CD4-positive, alpha-beta T cell (primary cell): ENCODE measurements at regions not wholly inside any gene's neighbourhood (a gene's known extent, or its start where the extent isn't known, plus 50 kb on each side); places are given as distances from the start of the nearest gene placed in this dataset.

Experiments
- ATAC-seq: fragments of 200-7000 bp; cut with Tn5 transposase; one replicate; pipeline ENCODE4 v1.10.0; 2022; ENCODE audit warnings: mild to moderate bottlenecking; ENCODE audit not compliant: poor library complexity
- CTCF ChIA-PET: fragments of 350-600 bp; sonication (Branson Sonifier 250); formaldehyde crosslinking; loops from one replicate; lab custom pipeline; 2021; ENCODE audit warnings: antibody characterized with exemption, inconsistent platforms; lab: Charles Lee
- POLR2A ChIA-PET: fragments of 350-600 bp; sonication (Branson Sonifier 250); formaldehyde crosslinking; loops from one replicate; lab custom pipeline; 2021; ENCODE audit warnings: antibody characterized with exemption, inconsistent platforms; lab: Charles Lee
- DNase-seq, 14 experiments: peaks; one replicate each; pipeline ENCODE4 v3.0.0-alpha.2; 2013 to 2020; ENCODE audit warnings: mixed read lengths in 2 of 14
- H3K27ac ChIP-seq, 2 donors: one replicate each; pipeline versions ENCODE4 v1.5.1 to v1.7.0; 2013; ENCODE audit warnings: low read length in 2 of 2, low read depth in 1 of 2, mild to moderate bottlenecking in 1 of 2
- H3K27me3 ChIP-seq, 2 experiments: 1 replicate in 1 of 2; 2 replicates in 1 of 2; pipeline versions ENCODE4 v1.6.1 to v1.7.0; 2013; ENCODE audit warnings: low read length in 2 of 2, control low read depth in 1 of 2, mild to moderate bottlenecking in 1 of 2, moderate library complexity in 1 of 2; ENCODE audit not compliant: insufficient read depth in 2 of 2, control insufficient read depth in 1 of 2
- H3K36me3 ChIP-seq: one replicate; pipeline ENCODE4 v1.6.1; 2013; ENCODE audit warnings: low read length, control low read depth; ENCODE audit not compliant: insufficient read depth
- H3K4me1 ChIP-seq: one replicate; pipeline ENCODE4 v1.6.1; 2013; ENCODE audit warnings: low read length, control low read depth; ENCODE audit not compliant: insufficient read depth
- H3K4me3 ChIP-seq: one replicate; pipeline ENCODE4 v1.5.1; 2013; ENCODE audit warnings: mild to moderate bottlenecking, low read length, moderate library complexity
- H3K9me3 ChIP-seq, 2 experiments: 1 replicate in 1 of 2; 2 replicates in 1 of 2; pipeline versions ENCODE4 v1.6.1 to v1.7.0; 2013; ENCODE audit warnings: low read length in 2 of 2, mild to moderate bottlenecking in 2 of 2, control low read depth in 1 of 2, moderate library complexity in 1 of 2; ENCODE audit not compliant: control insufficient read depth in 1 of 2, insufficient read depth in 1 of 2
- H3K27ac Mint-ChIP-seq: one replicate; pipeline ENCODE4 v1.8.0; 2020; ENCODE audit warnings: mixed read lengths
- H3K27me3 Mint-ChIP-seq: one replicate; pipeline ENCODE4 v1.8.0; 2021; ENCODE audit warnings: mixed read lengths
- H3K36me3 Mint-ChIP-seq: one replicate; pipeline ENCODE4 v1.8.0; 2021; ENCODE audit warnings: low read depth, mixed read lengths
- H3K4me1 Mint-ChIP-seq: one replicate; pipeline ENCODE4 v1.8.0; 2021; ENCODE audit warnings: low read depth, mixed read lengths
- H3K4me3 Mint-ChIP-seq: one replicate; pipeline ENCODE4 v1.8.0; 2020; ENCODE audit warnings: mild to moderate bottlenecking, mixed read lengths
- H3K9me3 Mint-ChIP-seq: one replicate; pipeline ENCODE4 v1.8.0; 2020; ENCODE audit warnings: mixed read lengths
- CTCF ChIP-seq: fragments of 200-600 bp; IDR thresholded peaks from one replicate; pipeline ENCODE4 v1.8.0; 2022; ENCODE audit warnings: antibody characterized with exemption, mild to moderate bottlenecking
- intact Hi-C, 2 experiments: fragments of 100-400 bp; cut with DNase I in 1 of 2; cut with micrococcal nuclease in 1 of 2; formaldehyde crosslinking; loops; one replicate each; pipeline versions ENCODE4 v1.15.1 to v1.9.0; 2023 to 2025; cut with DNase I, micrococcal nuclease

- H3K27ac Mint-ChIP-seq, result no peak overlapping the region
- Histone ChIP-seq H3K9me3 (no peaks in the 10 kb centered on the region), H3K4me1 (no peaks in the 10 kb centered on the region), H3K36me3 (no peaks in the 10 kb centered on the region), H3K27me3 (no peaks in the 10 kb centered on the region), H3K4me3 (no peak overlapping the region), H3K27ac (no peak overlapping the region)
- ChIA-PET POLR2A (no interaction called here), CTCF (no interaction called here)
- no peaks in the 10 kb centered on the region for H3K36me3 Mint-ChIP-seq
- H3K9me3 Mint-ChIP-seq, result peaks cover 3% of the 10 kb centered on the region
- no peaks in the 10 kb centered on the region for H3K27me3 Mint-ChIP-seq
- H3K4me3 Mint-ChIP-seq, result no peak overlapping the region
- ATAC-seq (no peak), DNase-seq (no peak)
- H3K4me1 Mint-ChIP-seq, result no peaks in the 10 kb centered on the region
- no peak for TF ChIP-seq CTCF
- intact Hi-C loops, result no loop called here
These were observed 467.0 kb downstream of the HTR1A start for GRCh38 chr5:63495225-63495624.

GRCh38 chr5:63483338-63483737, 478.9 kb downstream of the HTR1A start:
- H3K4me3 ChIP-seq, result no peak overlapping the region
- Mint-ChIP-seq H3K27me3 (no peaks in the 10 kb centered on the region), H3K4me1 (no peaks in the 10 kb centered on the region), H3K27ac (no peak overlapping the region), H3K4me3 (no peak overlapping the region), H3K9me3 (peaks cover 5% of the 10 kb centered on the region), H3K36me3 (no peaks in the 10 kb centered on the region)
- TF ChIP-seq CTCF, result no peak
- H3K4me1 ChIP-seq, result no peaks in the 10 kb centered on the region
- H3K27ac ChIP-seq, result no peak overlapping the region
- intact Hi-C loops, result no loop called here
- no peaks in the 10 kb centered on the region for H3K27me3 ChIP-seq
- H3K9me3 ChIP-seq, result peaks cover 0 to 3% of the 10 kb centered on the region in 2 experiments
- DNase-seq (no peak), ATAC-seq (no peak)
- POLR2A ChIA-PET, result no interaction called here
- no peaks in the 10 kb centered on the region for H3K36me3 ChIP-seq
- CTCF ChIA-PET, result no interaction called here

- Mint-ChIP-seq H3K27me3 (no peaks in the 10 kb centered on the region), H3K36me3 (no peaks in the 10 kb centered on the region), H3K4me3 (no peak overlapping the region), H3K4me1 (no peaks in the 10 kb centered on the region), H3K9me3 (peaks cover 4% of the 10 kb centered on the region), H3K27ac (no peak overlapping the region)
- Histone ChIP-seq H3K36me3 (no peaks in the 10 kb centered on the region), H3K27ac (no peak overlapping the region), H3K9me3 (peaks cover 0 to 3% of the 10 kb centered on the region in 2 experiments), H3K4me3 (no peak overlapping the region), H3K27me3 (no peaks in the 10 kb centered on the region), H3K4me1 (no peaks in the 10 kb centered on the region)
- POLR2A ChIA-PET, result no interaction called here
- DNase-seq (no peak), ATAC-seq (no peak)
- no peak for TF ChIP-seq CTCF
- intact Hi-C loops, result no loop called here
- CTCF ChIA-PET, result no interaction called here
These were observed 488.8 kb downstream of the HTR1A start for GRCh38 chr5:63473335-63473967.
